ENCODE measurements at regions not wholly inside any gene's neighbourhood (a gene's known extent, or its start where the extent isn't known, plus 50 kb on each side); places are given as distances from the start of the nearest gene placed in this dataset.

GRCh38 chr11:116527180-116527991, 245.4 kb downstream of the BUD13 start:
- no peak for DNase-seq

- no peak for DNase-seq
Observed at GRCh38 chr11:116525961-116526495, 246.8 kb downstream of the BUD13 start.

- no peak for DNase-seq
Observed at GRCh38 chr11:116519499-116519898, 253.3 kb downstream of the BUD13 start.

GRCh38 chr11:116518141-116518540, 254.6 kb downstream of the BUD13 start:
- no peak for DNase-seq

- no peak for DNase-seq
Observed at GRCh38 chr11:116517584-116517983, 255.2 kb downstream of the BUD13 start.

- DNase-seq: no peak
Observed at GRCh38 chr11:116517077-116517476, 255.7 kb downstream of the BUD13 start.

GRCh38 chr11:116515664-116516184, 257.1 kb downstream of the BUD13 start:
- no peak for DNase-seq

- no peak for DNase-seq
Observed at GRCh38 chr11:116513894-116514293, 258.9 kb downstream of the BUD13 start.

GRCh38 chr11:116513278-116513823, 259.4 kb downstream of the BUD13 start:
- no peak for DNase-seq

GRCh38 chr11:116512841-116513240, 259.9 kb downstream of the BUD13 start:
- DNase-seq: no peak

- no peak for DNase-seq
Observed at GRCh38 chr11:116511684-116512083, 261.1 kb downstream of the BUD13 start.

GRCh38 chr11:116510886-116511650, 261.7 kb downstream of the BUD13 start:
- DNase-seq: no peak

GRCh38 chr11:116510166-116510565, 262.6 kb downstream of the BUD13 start:
- DNase-seq: no peak

GRCh38 chr11:116509551-116509950, 263.2 kb downstream of the BUD13 start:
- DNase-seq: no peak

- DNase-seq: no peak
Observed at GRCh38 chr11:116507849-116508695, 264.7 kb downstream of the BUD13 start.

- DNase-seq: no peak
Observed at GRCh38 chr11:116507016-116507415, 265.8 kb downstream of the BUD13 start.

- no peak for DNase-seq
Observed at GRCh38 chr11:116506263-116506825, 266.4 kb downstream of the BUD13 start.

- DNase-seq: no peak
Observed at GRCh38 chr11:116505298-116506262, 267.2 kb downstream of the BUD13 start.

- no peak for DNase-seq
Observed at GRCh38 chr11:116504541-116505297, 268.1 kb downstream of the BUD13 start.

All from CD4-positive, alpha-beta T cell treated with Interleukin-4 for 4 hours (primary cell).